GM12875 (cell line): ENCODE measurements at regions not wholly inside any gene's neighbourhood (a gene's known extent, or its start where the extent isn't known, plus 50 kb on each side); places are given as distances from the start of the nearest gene placed in this dataset.

Experiments
- H3K4me3 ChIP-seq: one replicate; pipeline ENCODE4 v1.5.1; 2011; ENCODE audit warnings: low read depth, low read length, control low read depth
- TF ChIP-seq, protein P1 (sequence below): IDR thresholded peaks from 2 replicates; pipeline ENCODE4 v1.5.1; 2011; ENCODE audit warnings: low read depth, mild to moderate bottlenecking, control low read depth, inconsistent platforms, low read length, moderate library complexity, borderline replicate concordance; ENCODE audit not compliant: insufficient read depth

- TF ChIP-seq, protein P1, sequence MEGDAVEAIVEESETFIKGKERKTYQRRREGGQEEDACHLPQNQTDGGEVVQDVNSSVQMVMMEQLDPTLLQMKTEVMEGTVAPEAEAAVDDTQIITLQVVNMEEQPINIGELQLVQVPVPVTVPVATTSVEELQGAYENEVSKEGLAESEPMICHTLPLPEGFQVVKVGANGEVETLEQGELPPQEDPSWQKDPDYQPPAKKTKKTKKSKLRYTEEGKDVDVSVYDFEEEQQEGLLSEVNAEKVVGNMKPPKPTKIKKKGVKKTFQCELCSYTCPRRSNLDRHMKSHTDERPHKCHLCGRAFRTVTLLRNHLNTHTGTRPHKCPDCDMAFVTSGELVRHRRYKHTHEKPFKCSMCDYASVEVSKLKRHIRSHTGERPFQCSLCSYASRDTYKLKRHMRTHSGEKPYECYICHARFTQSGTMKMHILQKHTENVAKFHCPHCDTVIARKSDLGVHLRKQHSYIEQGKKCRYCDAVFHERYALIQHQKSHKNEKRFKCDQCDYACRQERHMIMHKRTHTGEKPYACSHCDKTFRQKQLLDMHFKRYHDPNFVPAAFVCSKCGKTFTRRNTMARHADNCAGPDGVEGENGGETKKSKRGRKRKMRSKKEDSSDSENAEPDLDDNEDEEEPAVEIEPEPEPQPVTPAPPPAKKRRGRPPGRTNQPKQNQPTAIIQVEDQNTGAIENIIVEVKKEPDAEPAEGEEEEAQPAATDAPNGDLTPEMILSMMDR, result no peak
- H3K4me3 ChIP-seq, result no peak overlapping the region
These were observed 433.0 kb downstream of the DNAH5 start for GRCh38 chr5:13511442-13511841.

- TF ChIP-seq, protein P1, result no peak
- no peak overlapping the region for H3K4me3 ChIP-seq
These were observed 433.9 kb downstream of the DNAH5 start for GRCh38 chr5:13510616-13511015.

DNA sequence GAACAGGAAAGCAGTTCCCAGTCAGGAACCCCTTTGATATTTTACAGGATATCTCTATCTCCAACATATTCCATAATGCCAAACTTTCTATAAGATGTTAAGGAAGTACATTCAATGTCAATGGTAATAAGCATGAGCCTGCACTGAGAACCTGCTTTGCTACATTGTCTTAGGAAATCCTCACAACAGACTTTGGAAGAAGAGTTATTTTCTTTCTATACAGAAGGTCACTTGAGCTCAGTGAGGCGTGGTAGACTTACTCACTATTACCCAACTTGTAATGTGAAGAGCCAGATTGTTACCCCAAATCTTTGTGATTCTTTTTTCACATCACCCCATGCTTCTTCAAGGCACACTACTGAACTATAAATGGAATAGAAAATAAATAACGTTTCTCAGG is 435.9 kb downstream of the DNAH5 start:
- H3K4me3 ChIP-seq, result no peak overlapping the region
- TF ChIP-seq, protein P1, result no peak

DNA sequence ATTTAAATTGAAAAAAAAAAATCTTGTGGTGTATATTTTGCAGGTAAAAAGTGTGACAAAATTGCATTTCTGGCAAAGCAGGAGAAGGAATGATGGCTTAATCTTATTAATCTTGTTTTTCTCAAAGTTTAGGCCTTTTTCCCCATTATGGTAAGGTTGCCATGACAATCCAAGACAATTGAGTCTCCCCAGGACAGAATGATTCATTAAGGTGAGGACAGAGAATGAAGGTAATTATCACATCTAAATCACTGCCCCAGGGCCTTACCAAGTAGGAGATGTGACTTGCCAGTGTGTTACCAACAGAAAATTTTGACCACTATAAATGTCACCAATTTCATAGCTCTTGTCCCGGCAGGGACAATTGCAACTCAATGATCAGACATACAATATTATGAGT is 439.2 kb downstream of the DNAH5 start:
- TF ChIP-seq, protein P1, result no peak
- no peak overlapping the region for H3K4me3 ChIP-seq

DNA sequence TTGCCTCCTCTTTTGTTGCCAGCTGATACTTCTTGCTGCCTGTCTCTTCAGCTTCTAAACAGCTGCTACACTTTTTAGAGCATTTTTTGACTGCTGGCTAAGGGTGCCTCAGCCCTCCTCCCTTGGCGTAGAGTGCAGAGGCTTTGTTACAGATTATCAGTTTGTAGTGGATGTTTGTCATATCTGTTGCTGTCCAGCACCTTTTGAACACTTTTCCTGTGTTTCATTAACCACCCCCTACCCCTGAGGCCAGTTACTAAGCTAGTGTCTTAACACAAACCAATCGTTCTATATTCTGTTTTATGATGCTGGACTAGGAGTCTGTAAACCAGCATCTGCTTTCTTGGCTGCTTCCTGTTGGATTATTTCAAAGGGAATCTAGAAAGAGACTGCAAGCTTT is 441.5 kb downstream of the DNAH5 start:
- no peak overlapping the region for H3K4me3 ChIP-seq
- TF ChIP-seq, protein P1, result no peak

DNA sequence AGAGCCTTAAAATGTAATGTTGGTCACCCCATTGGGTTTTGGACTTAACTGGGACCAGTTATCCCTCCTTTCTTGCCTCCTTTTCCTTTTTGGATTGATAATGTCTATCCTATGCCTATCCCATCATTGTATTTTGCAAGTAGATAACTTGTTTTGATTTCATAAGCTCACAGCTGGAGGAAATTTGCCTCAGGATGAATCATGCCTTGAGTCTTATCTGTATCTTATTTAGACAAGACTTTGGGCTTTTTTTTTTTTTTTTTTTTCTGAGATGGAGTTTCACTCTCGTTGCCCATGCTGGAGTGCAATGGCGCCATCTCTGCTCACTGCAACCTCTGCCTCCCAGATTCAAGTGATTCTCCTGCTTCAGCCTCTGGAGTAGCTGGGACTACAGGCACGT is 443.3 kb downstream of the DNAH5 start:
- no peak overlapping the region for H3K4me3 ChIP-seq
- TF ChIP-seq, protein P1, result no peak

DNA sequence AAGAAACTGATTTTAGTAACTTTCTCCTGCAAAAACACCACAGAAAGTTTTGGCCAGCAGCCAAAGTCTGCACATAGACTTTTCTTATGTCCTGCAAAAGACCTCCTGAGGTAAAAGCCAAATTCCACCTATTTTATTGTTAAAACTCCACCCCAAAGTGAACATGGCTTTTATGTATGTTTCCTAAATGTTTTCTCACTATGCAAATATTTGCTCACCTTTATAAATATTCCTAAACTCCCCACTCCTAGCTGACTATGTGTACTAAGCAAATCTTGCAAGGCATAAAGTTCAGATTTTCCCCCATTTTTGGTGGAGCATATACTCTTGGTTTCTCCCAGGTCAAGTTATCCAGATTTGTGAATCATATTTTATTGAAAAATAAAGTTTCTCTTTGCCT is 446.2 kb downstream of the DNAH5 start:
- H3K4me3 ChIP-seq, result no peak overlapping the region
- TF ChIP-seq, protein P1, result no peak
